SKM-1 treated with dmso at 0.1 percent for 144 hours (cell line): ENCODE measurements at regions not wholly inside any gene's neighbourhood (a gene's known extent, or its start where the extent isn't known, plus 50 kb on each side); places are given as distances from the start of the nearest gene placed in this dataset.
"Not testable (repeated sequence)": the region's sequence is repeated elsewhere in the genome, so short reads cannot be mapped to it uniquely, and the experiment has no call there.

Experiments
- DNase-seq: peaks from one replicate; lab custom pipeline; 2025; ENCODE audit not compliant: unreplicated experiment; lab: John Stamatoyannopoulos, UW

DNA sequence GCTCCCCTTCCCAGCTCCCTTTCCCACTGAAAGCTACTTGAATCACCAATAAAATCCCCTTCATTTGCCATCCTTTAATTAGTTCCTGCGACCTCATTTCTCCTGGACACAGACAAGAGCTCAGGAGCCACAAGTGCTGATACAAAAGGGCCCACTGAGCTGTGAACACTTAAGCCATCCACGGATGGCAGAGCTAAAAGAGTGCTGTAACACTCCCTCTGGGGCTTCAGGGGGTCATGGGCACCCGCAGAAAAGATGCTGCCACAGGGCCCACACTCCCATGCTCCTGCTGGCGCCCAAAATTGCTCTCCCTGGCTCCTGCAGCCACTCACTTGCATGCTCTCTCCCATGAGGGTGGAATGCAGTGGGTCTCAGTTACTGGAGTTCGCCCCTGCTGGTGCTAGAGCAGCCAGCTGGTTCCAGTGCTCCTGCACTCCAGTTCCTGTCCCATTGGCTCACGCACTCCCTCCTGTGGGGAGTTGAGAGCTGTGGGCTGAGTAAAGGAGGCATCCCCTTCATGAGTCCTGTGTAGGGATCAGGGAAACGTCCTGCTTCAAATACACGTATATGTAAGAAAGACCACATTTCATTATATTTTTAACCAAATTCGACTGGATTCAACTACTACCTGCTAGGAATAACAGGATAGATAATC lies 1291.0 kb downstream of the ARAP2 start:
- no peak for DNase-seq

DNA sequence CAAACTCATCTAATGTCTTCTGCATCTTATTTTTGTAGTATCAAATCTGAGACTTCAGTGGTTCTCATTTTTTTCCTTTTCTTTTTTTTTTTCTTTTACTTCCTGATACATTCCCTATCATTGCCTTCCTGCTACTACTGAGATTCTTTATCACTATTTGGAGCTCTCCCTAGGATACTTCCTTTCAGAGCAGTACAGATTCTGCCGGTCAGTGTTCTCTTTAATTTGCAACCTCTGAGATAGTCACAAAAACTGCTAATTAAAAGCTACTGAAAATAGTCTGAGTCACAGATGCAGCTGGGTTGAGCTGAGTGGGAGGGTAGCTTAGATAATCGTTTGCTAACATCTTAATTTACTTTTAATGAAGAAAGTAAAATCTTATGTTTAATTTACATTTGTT lies 1279.7 kb downstream of the ARAP2 start:
- DNase-seq, result no peak

DNA sequence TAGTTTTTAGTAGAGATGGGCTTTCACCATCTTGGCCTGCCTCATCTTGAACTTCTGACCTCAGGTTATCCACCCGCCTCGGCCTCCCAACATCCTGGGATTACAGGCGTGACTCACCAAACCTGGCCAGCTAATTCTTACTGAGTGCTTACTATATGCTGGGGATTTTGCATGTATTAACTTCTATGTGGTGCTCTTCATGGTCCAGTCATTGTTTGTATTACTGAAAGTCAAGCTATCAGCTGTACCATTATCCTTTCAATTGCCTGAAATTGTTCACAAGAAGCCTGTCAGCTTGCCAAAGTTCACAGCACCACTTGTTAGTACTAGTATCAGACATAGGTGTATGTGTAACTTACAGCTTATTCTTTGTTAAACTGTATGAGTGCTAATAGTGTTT lies 1272.1 kb downstream of the ARAP2 start:
- no peak for DNase-seq

DNA sequence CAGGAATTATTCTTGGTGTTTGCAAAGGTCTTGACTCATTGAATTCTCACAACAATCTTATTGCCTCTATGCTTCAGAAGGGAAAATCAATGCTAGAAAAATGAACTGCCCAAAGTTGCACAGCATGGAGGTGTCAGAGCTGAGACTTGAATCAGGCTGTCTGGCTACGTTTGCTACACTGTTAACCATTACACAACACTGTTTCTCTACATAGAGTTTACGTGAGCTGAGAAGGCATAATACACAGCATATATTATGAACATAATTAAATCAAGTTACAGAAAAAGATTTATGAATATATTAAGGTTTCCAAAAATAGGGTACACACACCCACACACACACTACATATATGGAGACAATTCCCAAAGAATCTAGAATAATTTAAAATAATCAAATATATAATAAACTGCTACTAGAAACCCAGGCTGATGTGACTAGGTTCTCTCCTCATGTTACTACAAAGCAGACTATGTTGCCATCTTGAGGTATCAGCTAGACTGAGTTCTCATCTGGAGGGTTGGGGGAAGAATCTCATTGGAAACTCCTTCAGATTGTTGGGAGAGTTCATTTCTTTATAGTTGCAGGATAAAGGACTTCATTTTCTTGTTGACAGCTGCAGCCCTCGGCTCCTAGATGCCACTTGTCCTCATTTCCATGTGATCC lies 1270.5 kb downstream of the ARAP2 start:
- DNase-seq, result no peak

DNA sequence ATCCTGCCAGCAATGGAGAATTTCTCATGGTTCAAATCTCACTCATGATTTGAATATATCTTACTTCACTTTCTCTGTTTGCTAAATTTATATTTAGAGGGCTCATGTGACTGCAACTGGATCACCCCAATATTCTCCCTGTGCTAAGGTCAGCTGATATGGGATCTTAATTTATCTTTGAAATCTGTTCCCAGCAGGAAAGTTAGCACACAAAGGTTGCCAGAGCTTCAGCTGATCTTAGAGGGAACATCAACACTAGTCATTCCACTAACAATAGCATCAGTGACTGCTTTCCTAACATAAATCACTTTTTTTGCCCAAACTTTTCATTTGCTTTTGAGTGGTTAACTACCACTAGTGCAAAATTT lies 1270.0 kb downstream of the ARAP2 start:
- no peak for DNase-seq

DNA sequence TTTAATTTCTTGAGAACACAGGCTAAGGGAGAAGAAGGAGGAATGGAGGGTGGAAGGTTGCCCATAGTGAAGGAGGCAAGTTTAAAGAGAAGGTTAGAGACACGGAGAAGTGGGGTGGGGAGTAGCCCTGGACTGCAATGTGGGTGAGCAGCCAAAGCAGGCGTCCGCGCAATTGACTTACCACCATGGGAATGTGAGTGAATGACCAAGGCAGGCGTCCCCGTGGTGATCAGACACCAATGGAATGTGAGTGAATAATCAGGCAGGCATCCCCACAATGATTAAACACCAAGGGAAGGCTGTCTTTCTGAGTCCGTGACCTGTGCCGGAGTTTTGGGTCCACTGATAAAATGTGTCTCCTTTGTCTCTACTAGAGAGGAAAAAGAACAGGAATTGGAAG lies 1223.1 kb downstream of the ARAP2 start:
- DNase-seq, result not testable (repeated sequence)

DNA sequence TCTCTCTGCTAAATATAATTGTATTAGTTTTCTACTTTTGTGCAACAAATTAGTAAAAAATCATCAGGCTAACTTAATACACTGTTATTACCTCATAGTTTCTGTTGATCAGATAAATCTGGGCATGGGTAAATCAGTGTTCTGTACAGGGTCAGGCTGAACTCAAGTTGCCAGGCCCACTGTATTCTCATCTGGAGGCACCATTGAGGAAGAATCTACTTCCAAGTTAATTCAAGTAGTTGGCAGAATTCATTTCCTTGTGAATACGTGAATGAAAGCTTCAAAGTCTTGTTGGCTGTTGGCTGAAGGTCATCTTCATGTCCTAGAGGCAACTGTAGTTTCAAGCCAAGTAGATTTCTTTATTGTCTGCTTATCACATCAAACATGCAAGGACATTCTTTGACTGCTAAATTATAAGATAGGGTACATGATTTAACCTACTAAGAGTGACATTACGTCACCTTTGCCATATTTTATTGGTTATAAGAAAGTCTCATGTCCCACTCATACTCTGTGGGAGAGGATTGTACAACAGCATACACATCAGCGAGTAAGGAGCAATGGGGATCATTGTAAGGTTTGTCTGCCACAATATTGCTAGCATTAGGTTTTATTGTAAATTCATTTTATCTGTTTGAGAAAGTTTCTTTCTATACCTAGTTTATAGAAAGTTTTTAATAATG lies 1219.0 kb downstream of the ARAP2 start:
- no peak for DNase-seq

DNA sequence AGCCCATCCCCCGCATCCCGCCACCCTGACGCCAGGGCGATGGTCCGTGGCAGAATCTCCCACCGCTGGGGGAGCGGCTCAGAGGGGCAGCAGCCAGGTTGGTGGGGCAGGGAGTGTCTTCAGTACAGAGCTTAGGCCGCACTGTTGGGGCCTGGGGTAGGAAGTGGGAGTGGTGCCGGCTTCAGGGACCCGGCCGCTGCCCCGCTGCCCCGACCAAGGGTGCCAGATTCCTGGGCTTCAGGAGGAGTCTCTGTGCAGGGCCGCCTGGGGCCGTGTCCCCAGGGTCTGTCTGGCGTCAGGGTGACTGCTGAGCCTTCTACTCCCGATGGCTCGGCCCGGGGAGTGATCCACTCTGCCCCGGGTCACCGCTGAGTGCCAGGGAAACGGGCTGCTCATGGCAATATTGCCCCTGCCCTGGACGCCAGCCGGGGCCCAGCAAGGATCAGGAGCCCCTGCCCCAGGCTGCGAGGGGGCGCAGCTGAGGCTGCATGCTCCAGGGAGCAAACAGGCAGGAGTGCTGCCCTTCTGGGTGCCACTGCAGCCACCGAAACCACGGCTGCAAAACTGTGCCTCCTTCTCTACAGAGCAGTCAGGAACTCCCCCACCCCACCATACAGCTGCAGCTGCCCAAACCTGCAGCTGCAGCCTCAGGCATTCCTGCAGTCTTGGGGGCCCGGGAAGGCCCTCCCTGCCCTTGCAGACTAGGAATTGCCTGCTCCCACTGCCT lies 1206.1 kb downstream of the ARAP2 start:
- no peak for DNase-seq

DNA sequence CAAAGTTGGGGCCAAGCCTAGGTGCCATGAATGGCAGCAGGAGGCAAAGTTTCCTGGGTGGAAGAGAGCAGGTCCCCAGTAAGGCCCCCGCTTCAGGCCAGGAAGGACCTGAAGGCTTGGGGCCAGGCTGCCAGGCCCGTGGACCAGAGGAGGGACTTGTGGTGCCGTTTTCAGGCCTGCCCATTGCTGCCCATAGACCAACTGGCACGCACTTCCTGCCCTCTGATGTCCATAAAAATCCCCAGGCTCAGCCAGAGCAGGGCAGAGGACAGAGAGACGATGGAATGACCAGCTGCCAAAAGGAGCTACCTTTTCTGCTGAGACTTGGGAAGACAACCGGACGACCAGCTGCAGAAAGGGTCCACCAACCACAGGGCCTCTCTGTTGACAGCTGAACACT lies 1205.5 kb downstream of the ARAP2 start:
- no peak for DNase-seq

DNA sequence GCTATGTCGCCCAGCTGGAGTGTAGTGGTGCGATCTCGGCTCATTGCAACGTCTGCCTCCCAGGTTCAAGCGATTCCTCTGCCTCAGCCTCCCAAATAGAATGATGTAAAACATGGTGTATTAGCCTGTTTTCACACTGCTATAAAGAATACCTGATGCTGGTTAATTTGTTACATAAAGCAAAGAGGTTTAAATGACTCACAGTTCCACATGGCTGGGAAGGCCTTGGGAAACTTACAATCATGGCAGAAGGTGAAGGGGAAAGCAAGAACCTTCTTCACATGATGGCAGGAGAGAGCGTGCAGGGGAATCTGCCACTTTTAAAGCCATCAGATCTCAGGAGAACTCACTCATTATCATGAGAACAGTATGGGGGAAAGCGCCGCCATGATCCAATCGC lies 1191.8 kb downstream of the ARAP2 start:
- DNase-seq, result no peak

DNA sequence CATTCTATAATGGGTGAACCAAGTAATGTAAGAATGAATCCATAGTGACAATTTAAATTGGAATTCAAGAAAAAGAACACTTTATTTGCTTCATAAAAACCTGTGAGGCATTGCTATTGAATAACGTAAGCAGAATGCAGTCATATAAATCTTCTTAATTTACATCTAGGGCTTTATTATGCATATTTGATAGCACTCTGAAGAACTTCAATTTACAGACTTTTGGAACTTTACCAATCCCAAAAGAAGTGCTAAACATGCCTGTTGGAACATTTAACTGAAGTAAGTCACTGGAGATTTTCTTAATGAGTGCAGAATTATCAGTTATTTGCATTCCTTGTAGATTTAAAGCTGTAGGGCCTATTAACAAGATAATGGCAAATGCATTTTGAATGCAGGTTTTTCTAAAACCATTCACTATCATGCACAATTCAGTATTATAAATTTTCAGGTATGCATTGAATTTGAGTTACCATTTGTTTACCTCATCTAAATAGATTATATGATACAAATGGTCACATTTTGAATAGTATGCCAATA lies 1181.2 kb downstream of the ARAP2 start:
- no peak for DNase-seq

DNA sequence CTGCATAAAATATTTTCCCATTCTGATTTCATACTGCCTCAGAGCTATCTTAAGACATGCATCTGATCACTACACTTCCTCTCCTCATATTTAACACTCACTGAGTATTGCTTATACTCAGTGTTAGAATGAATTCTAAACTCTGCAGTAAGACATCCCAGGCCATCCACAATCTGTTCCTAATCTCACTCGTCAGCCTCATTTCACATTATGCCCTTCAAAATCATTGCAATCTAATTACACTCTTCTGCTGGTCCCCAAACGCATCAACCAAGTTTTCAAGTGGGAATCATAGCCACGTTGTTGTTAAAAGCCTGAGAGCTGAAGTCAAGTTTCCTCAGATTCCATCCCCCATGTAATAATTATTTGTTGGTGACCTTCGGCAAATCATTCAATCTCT lies 1177.9 kb downstream of the ARAP2 start:
- no peak for DNase-seq

DNA sequence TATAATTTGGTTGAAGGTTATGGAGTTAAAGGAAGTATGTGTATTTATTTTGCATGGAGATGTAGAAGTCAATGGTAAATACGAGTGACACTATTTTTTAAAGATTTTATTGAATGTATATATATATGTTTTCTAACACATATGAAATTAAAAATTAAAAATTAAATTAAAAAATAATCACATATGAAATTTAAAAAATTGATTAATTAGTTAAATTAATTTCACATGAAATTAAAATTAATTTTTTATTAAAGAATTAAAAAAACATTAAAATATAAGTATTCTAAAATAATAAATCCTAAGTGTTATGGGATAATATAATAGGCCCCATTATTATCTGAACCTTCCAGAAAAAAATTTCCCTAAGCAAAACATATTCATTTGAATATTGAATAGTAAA lies 1163.5 kb downstream of the ARAP2 start:
- no peak for DNase-seq

DNA sequence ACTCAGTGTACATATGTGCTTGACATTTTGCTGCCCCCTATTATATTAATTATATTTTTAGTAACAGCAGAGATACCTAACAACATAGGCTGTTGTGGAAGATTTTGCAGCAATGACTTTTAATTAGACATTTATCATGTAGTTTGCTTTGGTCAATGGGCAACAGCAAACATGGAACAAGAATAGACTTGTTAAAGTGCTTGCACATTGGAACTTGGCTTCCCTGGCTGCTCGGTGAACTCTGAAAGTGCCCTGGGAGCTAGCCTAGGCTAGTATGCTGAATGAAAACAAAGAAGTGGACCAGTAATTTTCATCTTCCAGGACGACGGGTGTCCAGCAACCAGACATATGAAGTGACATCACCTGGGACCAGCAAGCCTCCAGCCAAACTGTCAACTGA lies 1157.1 kb downstream of the ARAP2 start:
- no peak for DNase-seq

DNA sequence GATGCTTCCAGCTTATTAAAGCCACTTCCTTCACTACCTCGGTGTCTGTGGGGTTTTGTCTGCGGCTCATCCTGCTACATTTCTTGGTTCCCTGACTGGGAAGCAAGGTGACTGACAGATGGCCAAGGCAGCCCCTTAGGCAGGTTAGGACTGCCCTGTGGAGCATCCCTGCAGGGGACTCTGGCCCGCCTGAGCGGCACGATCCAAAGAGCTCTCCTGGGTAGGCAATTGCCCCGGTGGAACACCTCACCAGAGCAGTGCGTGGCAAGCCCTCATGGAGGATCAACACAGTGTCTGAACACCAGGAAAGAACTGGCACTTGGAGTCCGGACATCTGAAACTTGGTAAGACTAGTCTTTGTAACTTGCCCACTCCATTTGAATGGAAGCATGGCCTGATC lies 1143.4 kb downstream of the ARAP2 start:
- no peak for DNase-seq

DNA sequence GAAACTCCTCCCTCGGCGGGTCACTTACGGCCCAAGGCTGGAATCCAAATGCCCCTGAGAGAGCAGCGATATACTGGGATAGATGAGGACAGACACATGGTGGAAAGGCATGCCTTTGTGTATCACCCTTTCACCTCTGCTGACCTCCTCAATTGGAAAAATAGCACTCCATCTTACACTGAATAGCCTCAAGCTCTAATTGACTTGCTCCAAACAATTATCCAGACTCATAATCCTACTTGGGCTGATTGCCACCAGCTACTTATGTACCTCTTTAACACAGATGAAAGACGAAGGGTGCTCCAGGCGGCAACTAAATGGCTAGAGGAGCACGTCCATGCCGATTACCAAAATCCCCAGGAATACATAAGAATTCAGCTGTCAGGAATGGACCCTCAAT lies 1142.2 kb downstream of the ARAP2 start:
- no peak for DNase-seq

DNA sequence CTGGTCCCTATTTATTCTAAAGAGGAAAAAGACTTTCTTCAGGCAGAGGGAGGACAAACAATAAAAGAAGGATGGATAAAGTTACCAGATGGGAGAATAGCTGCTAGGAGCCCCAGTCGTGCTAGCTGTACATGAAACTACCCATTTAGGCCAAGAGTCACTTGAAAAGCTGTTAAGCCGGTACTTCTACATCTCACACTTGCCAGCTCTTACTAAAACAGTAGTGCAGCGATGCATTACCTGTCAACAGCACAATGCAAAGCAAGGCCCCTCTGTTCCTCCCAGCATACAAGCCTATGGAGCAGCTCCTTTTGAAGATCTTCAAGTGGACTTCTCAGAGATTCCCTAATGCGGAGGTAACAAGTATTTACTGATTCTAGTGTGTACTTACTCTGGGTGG lies 1138.8 kb downstream of the ARAP2 start:
- DNase-seq, result no peak

DNA sequence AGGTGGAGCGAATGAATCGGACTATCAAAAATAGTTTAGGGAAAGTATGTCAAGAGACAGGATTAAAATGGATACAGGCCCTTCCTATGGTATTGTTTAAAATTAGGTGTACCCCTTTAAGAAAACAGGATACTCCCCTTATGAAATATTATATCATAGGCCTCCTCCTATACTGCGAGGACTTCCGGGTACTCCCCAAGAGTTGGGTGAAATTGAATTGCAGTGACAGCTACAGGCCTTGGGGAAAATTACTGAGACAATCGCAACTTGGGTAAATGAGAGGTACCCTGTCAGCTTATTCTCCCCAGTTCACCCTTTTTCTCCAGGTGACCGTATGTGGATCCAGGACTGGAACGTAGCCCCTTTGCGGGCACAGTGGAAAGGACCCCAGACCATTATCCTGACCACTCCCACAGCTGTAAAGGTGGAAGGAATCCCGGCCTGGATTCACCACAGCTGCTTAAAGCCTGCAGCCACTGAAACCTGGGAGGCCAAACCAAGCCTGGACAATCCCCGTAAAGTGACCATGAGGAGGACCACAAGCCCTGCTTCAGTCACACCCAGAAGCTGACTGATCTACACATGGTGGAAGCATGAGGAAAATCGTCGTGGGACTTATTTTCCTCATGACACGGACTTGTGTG lies 1138.1 kb downstream of the ARAP2 start:
- no peak for DNase-seq

DNA sequence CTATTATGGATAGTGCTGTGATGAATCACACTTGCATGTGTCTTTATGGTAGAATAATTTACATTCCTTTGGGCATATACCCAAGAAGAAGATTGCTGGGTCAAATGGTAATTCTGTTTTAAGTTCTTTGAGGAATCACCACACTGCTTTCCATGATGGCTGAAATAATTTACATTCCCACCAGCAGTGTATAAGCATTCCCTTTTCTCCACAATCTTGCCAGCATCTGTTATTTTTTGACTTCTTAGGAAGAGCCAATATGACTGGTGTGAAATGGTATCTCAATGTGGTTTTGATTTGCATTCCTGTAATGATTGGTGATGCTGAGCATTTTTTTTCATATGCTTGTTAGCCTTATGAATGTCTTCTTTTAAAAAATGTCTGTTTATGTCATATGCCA lies 1120.2 kb downstream of the ARAP2 start:
- DNase-seq, result no peak

DNA sequence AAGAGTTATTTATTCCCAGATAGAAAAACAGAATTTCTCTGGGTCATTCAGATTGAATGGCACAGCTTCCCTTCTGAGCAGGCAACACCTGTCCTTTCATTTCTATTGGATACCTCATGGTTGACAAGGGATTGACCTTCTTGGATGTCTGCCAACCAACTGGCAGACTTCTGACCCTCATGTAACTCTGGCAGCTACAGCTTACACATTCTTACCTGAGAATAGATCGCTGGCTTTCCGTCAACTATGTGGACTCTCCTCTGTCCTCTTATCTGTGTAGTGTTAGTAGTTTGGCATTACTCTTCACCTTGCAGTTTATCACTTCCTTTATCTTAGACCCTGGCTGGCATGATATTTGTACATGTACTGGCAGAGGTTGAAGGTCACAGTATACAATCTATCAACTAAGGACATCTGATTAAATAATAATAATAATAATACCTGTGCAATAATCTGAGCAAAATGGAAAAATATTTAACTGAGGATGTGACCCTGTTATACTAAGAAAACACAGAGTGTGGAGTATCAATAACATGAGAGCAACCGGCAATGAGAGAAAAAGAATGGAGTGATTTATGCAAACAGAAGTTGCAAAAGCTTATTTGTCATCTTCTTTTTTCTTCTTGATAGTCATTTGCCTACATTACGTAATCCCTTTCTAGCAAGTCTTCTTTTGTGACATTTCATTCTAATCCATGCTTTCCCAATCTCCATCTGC lies 1118.2 kb downstream of the ARAP2 start:
- no peak for DNase-seq

DNA sequence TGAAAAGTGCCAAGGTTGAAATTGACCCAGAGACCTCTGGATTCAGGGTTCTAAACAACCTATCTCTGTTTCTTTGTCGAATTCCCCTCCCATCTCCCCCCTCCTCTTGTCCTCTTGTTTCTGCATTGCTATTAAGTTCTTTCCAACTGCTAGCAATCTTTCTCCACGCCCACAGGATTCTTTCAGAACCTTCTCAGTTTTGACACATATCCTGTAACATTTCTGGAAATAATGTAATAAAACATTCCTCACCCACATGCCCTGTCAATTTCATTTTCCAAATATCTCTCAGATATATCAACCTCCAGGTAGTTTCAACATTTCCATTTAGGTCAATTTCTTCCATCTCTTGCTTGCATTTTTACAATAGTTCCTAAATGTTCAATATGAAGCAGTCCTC lies 1105.9 kb downstream of the ARAP2 start:
- DNase-seq, result no peak
